Lower lobe of right lung (tissue), 2 donors: ENCODE measurements at regions not wholly inside any gene's neighbourhood (a gene's known extent, or its start where the extent isn't known, plus 50 kb on each side); places are given as distances from the start of the nearest gene placed in this dataset.

Experiments used
- ATAC-seq, 2 donors: fragments of 200-7000 bp; cut with Tn5 transposase; one replicate each; pipeline ENCODE4 v1.9.1; 2020 to 2022; ENCODE audit warnings: mild to moderate bottlenecking in 2 of 2, moderate library complexity in 2 of 2
- DNase-seq: peaks from one replicate; pipeline ENCODE4 v3.0.0-alpha.2; 2020
- H3K27ac ChIP-seq: fragments of 200-600 bp; one replicate; pipeline ENCODE4 v1.8.0; 2022
- H3K27me3 ChIP-seq: fragments of 200-600 bp; one replicate; pipeline ENCODE4 v1.8.0; 2022; ENCODE audit warnings: low read depth
- H3K36me3 ChIP-seq: fragments of 200-600 bp; one replicate; pipeline ENCODE4 v1.8.0; 2022; ENCODE audit warnings: mild to moderate bottlenecking
- H3K4me1 ChIP-seq: fragments of 200-600 bp; one replicate; pipeline ENCODE4 v1.8.0; 2022
- H3K4me3 ChIP-seq: fragments of 200-600 bp; one replicate; pipeline ENCODE4 v1.8.0; 2022; ENCODE audit warnings: mild to moderate bottlenecking
- H3K9me3 ChIP-seq: fragments of 200-600 bp; one replicate; pipeline ENCODE4 v1.8.0; 2022
- intact Hi-C: fragments of 100-400 bp; cut with DNase I; formaldehyde crosslinking; loops from one replicate; pipeline ENCODE4 v1.11.0; 2022
- TF ChIP-seq, protein P1 (sequence below): fragments of 200-600 bp; IDR thresholded peaks from one replicate; pipeline ENCODE4 v1.8.0; 2022; ENCODE audit warnings: antibody characterized with exemption, mild to moderate bottlenecking
- donor health status: DM: no; HTN: yes; CAD: no; lungs with severe emphysema.

DNA sequence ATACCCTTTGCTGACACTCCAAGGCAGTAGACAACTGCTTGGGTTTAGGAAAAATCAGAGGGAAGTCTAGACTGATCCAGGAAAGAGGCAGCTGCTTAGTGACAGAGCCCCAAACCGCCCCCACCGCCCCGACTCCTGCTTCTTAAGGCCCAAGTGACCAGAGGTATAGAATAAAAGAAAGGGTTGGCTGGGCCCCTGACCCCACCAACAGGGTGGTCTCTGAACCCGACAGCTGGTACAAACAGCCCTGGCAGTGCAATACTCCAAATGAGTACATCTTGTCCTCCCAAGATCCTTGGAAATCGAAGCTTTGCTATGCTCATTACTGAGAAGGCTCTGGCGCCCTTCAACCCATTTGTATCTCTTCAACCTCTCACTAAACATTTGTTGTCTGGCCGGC lies 60.6 kb downstream of the PABIR2 start:
- intact Hi-C loops: no loop called here
- Histone ChIP-seq H3K4me3 (no peak overlapping the region), H3K36me3 (no peaks in the 10 kb centered on the region), H3K27me3 (no peaks in the 10 kb centered on the region), H3K9me3 (no peaks in the 10 kb centered on the region), H3K27ac (no peak overlapping the region), H3K4me1 (peaks cover 7% of the 10 kb centered on the region)
- TF ChIP-seq, protein P1, sequence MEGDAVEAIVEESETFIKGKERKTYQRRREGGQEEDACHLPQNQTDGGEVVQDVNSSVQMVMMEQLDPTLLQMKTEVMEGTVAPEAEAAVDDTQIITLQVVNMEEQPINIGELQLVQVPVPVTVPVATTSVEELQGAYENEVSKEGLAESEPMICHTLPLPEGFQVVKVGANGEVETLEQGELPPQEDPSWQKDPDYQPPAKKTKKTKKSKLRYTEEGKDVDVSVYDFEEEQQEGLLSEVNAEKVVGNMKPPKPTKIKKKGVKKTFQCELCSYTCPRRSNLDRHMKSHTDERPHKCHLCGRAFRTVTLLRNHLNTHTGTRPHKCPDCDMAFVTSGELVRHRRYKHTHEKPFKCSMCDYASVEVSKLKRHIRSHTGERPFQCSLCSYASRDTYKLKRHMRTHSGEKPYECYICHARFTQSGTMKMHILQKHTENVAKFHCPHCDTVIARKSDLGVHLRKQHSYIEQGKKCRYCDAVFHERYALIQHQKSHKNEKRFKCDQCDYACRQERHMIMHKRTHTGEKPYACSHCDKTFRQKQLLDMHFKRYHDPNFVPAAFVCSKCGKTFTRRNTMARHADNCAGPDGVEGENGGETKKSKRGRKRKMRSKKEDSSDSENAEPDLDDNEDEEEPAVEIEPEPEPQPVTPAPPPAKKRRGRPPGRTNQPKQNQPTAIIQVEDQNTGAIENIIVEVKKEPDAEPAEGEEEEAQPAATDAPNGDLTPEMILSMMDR: no peak
- no peak for DNase-seq
- ATAC-seq: no peak

DNA sequence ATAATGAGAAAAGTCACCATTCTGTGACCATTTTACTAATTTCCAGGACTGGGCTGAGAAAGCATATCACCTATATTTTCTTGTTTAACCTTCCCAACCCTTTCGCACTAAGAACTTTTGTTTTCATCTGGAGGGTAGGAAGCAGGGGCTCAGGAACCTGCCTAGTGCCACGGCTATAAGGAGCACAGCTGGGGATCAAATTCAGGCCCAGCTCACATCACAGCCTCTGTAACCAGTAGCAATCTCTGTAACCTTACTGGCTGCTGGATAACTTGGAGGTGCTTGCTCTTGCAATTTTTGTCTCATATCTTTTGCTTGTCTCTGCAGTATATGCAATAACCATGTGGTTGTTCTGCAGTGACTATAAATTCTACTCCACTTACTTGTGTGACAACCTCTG lies 62.0 kb downstream of the PABIR2 start:
- DNase-seq: no peak

DNA sequence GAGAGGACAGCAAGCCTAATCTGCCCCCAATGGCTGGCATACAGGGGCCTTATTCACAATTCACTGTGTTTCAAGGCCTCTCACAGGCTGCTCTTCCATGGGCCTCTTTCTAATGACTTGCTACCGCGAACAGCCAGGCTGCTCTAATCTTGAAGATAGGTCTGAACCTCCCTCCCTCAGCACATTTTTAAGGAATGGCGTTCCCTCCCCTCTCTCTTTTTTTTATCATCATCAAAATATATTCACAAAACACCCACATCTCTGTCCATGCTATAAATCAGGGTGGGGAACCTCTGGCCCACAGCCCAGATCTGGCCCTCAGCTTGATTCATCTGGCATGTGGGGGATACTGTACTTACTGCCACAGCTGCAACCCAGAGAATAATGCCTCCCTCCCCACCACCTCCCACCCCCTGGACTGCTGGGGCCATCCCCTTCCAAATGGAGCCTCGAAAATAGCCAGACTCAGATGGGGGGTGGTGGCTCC lies 62.5 kb downstream of the PABIR2 start:
- Histone ChIP-seq H3K27ac (no peak overlapping the region), H3K36me3 (no peaks in the 10 kb centered on the region), H3K9me3 (no peaks in the 10 kb centered on the region), H3K27me3 (no peaks in the 10 kb centered on the region), H3K4me3 (no peak overlapping the region), H3K4me1 (peaks cover 7% of the 10 kb centered on the region)
- DNase-seq (no peak), ATAC-seq (no peak)
- intact Hi-C loops: no loop called here
- TF ChIP-seq, protein P1: no peak

More for the DNA sequence above, 62.0 kb downstream of the PABIR2 start:
- Histone ChIP-seq H3K27ac (no peak overlapping the region), H3K9me3 (no peaks in the 10 kb centered on the region), H3K36me3 (no peaks in the 10 kb centered on the region), H3K4me1 (peaks cover 7% of the 10 kb centered on the region), H3K4me3 (no peak overlapping the region), H3K27me3 (no peaks in the 10 kb centered on the region)
- intact Hi-C loops: no loop called here
- ATAC-seq: no peak
- TF ChIP-seq, protein P1: no peak

DNA sequence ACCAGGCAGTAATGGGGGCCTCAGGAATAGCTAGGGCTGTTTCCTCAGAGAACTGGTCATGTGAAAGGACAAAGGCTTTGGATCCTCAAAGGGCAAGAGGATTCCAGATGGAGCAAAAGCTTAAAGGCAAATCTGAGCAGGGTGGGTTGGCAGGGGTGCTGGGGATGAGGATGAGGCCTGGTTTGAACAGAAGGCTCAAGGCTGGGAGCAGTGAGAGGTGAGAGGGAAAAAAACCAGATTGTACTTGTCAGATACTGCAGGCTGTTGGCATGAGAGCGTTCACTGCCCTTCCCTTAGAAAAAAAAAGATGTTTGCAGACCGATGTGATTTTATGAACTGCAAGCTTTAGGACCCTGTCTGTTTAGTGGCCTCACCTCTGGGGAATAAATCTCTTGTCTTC lies 63.4 kb downstream of the PABIR2 start:
- Histone ChIP-seq H3K4me1 (peaks cover 7% of the 10 kb centered on the region), H3K9me3 (no peaks in the 10 kb centered on the region), H3K36me3 (no peaks in the 10 kb centered on the region), H3K27ac (no peak overlapping the region), H3K27me3 (no peaks in the 10 kb centered on the region), H3K4me3 (no peak overlapping the region)
- no peak for ATAC-seq
- intact Hi-C loops: no loop called here
- no peak for DNase-seq
- TF ChIP-seq, protein P1: no peak

DNA sequence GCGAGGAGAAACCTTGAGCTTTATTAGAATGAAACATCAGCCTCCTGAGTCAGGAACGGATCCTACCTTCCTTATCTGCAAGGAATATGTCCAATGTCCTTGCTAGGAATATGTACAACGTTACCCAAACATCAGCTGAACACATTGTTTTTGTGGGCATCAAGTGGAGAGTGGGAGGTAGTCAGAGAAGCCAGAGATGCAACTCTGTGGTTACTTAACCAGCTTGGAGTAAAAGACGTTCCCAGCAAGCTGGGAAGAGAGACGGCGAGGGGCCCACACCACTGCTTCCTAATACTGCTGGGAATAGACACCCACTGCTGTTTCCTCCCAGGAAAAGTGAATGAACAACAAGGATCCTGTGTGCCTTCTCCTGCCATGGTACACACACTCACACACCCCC lies 64.3 kb downstream of the PABIR2 start:
- peaks cover under 1% of the 10 kb centered on the region for H3K4me1 ChIP-seq
- no peaks in the 10 kb centered on the region for H3K27me3 ChIP-seq
- TF ChIP-seq, protein P1: no peak
- H3K27ac ChIP-seq: no peak overlapping the region
- ATAC-seq (no peak), DNase-seq (no peak)
- intact Hi-C loops: no loop called here
- H3K9me3 ChIP-seq: no peaks in the 10 kb centered on the region
- H3K4me3 ChIP-seq: no peak overlapping the region
- H3K36me3 ChIP-seq: no peaks in the 10 kb centered on the region

DNA sequence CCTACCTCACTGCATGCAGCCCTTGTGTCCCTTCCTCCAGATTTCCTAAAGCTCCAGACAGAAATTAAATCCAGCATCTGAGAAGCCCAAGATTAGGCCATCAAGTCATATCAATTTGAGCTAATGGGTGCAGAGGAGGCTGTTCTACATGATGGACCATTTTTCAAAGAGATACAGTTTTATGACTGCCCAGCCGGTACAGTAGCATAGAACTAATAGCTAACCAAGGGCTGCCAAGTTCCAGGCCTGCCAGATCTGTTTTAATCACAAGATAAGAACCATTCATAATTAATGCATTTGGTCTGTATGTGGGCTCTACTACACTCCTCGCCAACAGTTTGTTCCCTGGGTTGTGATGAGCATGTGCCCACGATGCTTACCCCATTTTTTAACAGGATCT lies 64.9 kb downstream of the PABIR2 start:
- no peaks in the 10 kb centered on the region for H3K27me3 ChIP-seq
- H3K4me1 ChIP-seq: no peaks in the 10 kb centered on the region
- no peaks in the 10 kb centered on the region for H3K36me3 ChIP-seq
- H3K9me3 ChIP-seq: no peaks in the 10 kb centered on the region
- DNase-seq (no peak), ATAC-seq (no peak)
- no peak overlapping the region for H3K27ac ChIP-seq
- TF ChIP-seq, protein P1: no peak
- no peak overlapping the region for H3K4me3 ChIP-seq
- intact Hi-C loops: no loop called here
